GM19240 (cell line): ENCODE measurements at regions not wholly inside any gene's neighbourhood (a gene's known extent, or its start where the extent isn't known, plus 50 kb on each side); places are given as distances from the start of the nearest gene placed in this dataset.

Source experiments
- DNase-seq: peaks from one replicate; pipeline ENCODE4 v3.0.0; 2011; ENCODE audit warnings: low spot score; ENCODE audit not compliant: insufficient read length

DNA sequence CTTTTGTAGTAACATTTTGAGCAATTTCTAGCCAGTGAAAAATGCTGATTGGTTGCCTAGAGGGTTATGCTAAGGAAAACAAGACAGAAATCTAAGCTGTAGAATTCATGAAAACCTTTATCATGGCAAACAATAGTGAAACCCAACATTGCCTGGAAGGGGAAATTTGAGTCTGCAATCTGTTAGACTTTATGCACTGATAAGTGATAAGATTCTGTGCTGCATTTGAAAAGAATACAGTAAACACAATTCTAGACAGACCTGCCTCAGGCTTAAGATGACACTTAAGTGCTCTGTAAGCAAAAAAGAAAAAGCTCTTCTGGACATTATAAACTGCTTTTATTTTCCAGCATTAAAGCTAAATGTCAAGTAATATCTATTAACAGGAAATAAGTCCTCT lies 519.3 kb downstream of the ISL1 start:
- DNase-seq = no peak

DNA sequence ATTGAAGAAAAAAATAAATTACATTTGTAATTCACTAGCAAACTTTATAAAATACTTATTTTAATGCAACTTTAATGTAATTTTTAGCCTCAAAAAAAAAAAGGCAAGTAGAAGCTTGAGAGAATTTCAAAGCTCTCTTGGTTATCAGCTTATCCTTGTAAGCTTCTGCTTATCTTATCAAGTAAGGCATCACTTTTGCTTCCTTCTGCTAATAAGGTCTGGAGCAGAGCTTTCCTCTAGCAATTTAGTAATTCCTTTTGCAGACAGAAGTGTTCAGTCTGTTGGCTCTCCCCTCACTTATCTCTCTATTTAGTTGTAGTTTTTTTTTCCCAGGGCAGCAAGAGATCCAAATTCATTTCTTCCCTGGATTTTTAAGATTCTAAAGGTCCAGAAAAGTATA lies 525.0 kb downstream of the ISL1 start:
- DNase-seq = no peak

DNA sequence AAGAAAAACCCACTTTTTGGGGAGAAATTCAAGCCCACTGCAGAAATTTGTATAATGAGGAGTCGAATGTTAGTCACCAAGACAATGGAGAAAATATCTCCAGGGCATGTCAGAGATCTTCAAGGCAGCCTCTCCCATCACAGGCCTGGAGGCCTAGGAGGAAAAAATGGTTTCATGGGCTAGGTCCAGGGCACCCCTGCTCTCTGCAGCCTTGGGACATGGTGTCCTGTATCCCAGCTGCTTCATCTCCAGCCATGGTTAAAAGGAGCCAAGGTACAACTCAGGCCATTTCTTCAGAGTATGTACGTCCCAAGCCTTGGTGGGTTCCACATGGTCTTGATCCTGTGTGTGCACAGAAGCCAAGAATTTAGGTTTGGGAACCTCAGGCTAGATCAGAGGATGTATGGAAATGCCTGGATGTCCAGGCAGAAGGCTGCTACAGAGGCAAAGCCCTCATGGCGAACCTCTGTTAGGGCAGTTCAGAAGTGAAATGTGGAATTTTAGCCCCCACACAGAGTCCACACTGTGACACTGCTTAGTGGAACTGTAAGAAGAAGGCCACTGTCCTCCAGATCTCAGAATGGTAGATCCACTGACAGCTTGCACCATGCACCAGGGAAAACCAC lies 561.4 kb downstream of the ISL1 start:
- no peak for DNase-seq

DNA sequence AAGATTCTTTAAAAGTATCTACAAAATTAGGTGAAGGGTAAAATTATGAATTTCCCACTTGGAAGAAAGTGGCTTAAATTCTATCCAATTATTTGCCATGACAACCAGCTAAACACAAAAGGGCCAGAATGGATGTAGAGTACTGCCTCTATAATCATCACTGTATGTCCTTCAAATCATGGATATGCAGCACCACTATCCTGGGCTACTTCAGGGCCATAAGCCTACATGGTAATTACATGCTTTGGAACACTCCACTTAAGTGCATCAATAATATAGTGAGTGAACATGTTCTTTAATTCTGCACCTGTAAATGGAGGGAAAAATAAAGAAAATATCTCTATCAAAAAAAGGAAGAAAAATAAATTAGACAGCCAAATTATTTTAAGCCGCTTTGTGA lies 575.2 kb downstream of the ISL1 start:
- no peak for DNase-seq

DNA sequence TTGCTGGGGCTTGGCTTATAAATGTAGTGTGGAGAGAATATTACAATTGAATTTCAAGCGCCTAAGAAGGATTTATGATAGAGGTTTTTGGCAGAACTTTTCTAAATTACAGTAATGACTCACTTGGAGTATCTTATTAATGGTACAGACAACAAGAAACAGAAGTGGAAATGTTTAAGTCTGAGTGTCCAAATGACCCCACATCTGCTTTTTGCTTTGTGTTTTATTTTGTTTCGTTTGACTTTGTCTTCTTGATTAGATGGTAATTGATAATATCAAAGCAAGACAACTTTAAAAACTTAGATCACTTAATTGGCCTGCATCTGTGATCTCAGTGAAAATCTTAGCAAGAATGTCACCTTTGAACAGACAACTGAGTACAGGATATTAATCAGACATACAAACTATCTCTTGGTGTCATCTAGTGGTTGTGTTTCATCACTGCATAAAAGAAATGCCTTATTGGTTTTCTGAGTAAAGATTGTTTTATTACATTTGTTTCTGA lies 577.4 kb downstream of the ISL1 start:
- no peak for DNase-seq

DNA sequence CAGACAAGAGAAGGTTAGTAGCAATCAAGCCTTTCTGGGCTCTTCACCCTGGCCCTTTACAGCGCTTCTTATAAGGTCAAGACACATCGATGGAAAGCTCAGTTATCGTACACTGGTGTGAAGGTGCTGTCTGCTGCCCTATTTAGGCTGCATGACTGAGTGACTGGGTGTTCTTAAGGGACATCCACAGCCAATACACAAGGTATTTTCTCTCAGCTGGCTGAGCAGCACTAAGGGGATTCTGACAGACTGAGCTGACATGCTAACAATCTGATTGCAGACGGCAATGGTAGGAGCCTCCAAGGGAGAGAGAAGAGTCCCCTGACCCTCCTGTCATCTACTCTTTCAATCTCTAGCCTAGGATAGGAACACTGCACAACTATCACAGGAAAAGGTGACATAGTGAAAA lies 577.9 kb downstream of the ISL1 start:
- no peak for DNase-seq

DNA sequence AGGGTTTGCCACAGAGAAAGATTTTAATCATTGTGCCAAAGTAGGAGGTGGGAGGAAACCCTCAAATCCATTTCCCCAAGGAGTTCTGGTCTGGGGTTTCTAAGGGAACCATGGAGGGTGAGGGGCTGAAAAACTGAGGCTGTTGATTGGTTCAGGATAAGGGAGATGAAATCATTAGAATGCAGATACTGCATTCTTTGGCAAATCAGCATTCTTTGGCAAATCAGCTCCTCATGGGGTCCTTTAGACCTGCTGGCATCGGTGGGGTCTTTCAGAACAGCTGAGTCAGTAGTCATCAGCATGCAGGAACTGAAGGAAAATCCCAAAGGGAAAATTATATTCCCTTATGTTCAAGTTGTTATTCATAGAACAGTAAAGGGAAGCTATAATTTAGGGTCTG lies 585.5 kb downstream of the ISL1 start:
- DNase-seq = no peak

DNA sequence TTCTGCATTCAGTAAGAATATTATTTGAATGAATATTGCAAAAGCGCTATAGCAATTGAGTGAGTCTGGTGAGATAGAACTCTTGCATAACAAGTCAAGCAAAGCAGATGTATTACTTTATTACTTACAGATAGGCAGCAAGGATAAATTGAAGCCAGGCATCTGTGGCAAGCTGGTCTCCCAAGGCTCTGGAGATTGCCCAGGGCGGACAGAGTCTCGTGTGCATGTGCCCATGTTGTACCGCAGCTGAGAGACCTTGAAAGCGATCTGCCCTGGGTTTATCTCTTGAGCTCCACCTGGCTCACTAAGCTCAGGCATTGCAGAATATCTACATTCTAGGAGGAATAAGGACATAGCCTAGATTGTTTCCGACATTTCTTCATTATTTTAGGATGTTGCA lies 591.6 kb downstream of the ISL1 start:
- no peak for DNase-seq

DNA sequence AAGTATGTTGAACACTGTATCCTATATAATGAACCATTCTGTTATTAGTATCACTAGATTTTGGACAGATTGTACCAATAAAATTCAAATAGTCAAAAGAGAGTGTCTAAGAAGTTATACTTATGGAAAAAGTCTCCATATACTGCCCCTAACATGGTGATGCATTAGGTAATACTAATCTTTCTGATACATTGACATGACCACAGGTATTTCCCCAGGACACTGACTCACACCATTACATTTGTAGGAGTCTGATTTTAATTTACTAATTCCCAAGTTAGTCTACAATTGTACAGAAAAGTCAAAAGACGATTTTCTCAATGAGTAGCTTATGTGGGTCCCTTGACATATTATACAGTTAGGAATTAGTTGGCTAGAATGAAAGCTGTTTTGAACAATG lies 593.8 kb downstream of the ISL1 start:
- no peak for DNase-seq

DNA sequence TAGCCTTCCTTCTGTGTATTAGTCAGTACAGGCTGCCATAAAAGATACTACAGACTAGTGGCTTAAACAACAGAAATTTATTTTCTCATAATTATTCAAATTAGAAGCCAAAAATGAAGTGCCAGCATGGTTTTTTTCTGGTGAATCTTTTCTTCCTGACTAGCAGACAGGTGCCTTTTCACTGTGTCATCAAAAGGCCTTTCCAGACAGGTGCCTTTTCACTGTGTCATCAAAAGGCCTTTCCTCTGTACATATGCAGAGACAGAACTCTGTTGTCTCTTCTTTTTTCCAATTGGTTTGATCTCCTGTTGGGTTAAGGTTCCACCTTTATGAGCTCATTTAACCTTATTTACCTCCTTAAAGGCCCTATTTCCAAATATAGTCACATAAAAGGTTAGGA lies 599.9 kb downstream of the ISL1 start:
- DNase-seq = no peak

DNA sequence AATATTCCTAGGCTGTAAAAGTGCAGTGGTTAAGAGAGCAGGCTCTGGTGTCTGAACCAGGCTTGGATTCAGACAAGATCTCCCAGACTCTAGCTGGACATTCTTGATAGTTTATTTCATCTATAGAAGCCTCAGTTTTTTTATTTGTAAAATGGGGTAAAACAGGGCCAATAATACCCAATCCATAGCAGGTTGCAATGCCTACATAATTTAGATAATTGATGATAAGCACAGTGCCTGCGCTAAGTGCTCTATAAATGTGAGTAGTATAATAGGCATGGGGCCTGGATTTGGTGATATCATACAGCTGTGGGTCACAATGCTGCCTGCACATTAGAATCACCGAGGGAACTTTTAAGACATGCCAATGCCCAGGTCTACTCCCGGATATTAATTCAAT lies 603.5 kb downstream of the ISL1 start:
- DNase-seq = no peak

DNA sequence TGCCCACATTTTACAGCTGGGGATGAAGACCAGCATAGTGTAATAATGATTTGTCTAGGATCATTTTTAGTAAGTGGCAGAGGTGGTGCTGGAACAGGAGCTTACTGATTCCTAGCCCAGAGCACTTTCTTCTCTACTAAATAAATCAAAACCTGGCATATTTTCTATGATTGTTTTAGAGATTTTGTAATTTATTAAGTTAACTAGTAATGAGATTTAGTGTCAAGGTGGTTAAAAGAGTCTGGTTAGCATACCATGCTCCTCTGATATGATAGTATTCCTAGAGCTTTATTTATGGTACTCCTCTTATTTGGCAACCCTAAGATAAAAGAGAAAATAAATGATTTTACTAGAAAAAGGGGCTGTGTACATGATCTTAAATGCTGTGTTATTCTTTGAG lies 604.0 kb downstream of the ISL1 start:
- DNase-seq = no peak

DNA sequence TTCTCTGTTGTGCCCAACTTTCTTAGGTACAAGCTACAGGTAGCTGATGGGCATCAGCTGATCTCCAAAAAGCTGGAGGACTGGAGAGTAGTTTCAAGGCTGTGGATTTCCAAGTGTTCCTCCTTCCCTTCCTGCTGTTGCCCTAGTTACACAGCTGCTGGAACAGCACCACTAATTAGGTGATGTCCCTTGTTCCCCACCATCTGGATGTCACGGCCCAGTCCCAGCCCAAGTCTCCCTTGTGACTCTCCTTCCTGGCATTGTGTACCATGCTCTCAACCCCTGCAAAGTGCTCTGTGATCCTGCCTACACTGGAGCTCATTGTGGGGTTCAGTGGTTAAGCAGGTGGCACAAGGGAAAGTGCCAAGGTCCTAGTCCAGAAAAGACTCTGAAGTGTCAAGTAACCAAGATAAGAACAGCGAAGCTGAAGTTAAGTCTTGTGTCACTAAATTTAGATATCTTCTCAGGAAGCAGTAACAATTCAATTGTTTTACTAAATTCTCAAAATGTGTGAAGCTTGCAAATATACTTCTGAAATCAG lies 604.5 kb downstream of the ISL1 start:
- DNase-seq = no peak

DNA sequence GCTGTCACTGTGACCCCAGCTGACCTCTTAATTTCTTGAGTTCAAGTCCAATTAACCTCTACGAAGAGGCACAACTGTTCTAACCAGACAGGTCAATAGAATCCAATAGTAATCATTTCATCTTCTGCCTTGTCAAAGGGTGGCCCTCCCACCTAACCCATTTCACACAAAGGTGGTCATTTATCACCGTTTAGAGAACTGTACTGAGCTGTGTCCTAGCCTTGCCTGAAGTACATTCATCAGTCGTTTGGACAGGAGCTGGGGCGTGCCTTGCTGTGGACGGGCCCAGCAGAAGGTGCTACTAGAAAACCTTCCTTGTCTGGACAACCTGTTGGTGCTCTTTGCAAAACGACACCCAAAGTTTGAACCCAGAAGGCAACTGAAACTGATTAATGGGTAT lies 605.4 kb downstream of the ISL1 start:
- DNase-seq = no peak

DNA sequence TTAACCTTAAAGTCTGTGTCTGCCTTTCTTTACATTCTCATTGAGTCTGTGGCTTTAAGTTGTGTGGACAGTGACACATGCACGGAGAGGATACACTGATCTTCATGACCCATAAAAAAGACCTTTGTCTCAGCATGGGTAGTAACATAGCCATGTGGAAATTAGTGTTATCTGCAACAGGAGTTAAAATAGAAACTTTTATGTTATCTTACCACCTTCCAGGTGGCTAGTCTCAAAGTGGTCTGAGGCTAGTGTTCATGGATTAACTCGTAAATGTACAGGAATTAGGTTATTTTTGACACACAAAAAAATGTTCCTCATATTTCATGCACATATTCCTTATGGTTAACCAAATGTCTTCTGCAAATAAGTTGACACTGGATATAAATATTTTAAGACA lies 607.0 kb downstream of the ISL1 start:
- DNase-seq = no peak

DNA sequence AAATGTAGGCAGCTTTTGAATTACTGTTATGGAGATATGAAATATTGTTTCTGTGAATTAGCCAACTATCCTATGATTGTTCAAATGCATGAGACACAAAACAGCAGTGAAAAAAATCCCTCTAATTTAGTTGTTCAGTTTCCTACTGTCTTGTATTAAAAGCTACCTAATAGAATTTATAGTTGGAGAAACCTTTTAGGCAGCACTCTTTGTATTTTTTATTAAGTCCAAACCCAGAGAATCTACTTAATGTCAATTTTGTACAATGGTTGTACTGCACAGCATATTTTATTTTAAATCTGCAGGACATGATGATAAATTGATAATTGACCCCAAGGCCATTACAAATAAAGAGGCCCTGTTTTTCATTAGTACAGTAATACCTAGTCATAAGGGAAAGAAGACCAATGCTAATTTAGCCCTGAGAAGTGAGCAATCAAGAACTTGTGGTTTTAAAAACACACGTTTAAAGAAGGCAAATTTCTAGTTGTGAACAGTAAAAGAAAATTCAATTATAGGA lies 607.5 kb downstream of the ISL1 start:
- DNase-seq = no peak

DNA sequence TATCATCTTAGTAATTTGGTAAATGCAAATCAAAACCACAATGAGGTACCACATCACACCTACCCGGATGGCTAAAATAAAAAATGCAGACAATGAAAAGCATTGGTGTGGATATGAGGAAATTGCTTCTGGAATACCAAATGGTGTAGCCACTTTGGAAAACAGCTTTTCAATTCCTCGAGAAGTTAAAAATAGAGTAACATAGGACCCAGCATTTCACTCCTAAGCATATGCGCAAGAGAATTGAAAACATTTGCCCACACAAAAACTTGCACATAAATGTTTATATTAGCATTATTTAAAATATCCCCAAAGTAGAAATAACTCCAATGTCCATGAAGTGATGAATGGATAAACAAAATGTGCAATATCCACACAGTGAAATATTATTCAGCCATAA lies 608.7 kb downstream of the ISL1 start:
- no peak for DNase-seq

DNA sequence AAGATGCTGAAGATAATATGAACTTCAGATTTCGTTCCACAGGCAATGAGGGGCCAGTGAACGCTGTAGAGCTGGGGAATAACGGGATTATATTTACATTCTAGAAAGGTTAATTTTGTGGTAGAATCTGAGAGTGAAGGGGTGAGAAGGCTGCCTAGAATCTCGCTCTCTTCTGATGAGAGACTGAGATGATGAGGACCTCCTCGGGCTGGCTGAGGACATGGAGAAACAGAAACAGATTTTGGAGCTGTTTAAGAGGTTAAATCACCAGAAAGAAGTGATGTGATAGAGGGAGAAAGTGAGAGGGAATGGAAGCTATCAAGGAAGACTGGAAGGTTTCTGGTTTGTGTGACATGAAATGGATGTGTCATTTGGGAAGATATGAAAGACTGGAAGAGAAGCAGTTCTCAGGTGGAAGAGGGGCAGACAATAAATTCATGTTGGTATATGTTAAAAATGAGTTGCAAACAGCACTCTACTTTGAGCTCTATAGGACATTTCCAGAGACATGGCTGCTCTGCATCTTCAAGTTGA lies 612.6 kb downstream of the ISL1 start:
- no peak for DNase-seq

DNA sequence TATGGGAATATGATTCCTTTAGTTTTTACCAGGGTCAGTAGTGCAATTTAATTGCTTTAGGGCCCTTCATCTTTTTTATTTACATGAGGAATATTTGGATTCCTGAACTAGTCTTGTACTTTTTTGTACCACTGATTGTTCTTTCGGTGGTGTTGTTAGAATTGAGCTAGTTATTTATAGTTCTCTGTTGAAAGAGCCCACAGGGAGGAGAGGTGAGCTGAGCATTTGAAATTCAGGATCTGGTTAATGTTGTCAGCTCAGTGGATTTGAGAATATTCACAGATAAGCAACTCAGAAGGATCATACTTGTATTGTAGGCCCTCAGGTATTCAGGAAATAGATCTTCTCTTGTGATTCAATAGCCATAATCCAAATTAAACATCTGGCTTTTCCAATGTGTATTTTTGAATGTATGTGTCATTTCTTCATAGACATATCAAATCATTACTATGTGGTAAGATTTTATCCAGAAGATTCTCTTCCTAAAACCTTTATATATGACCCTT lies 613.2 kb downstream of the ISL1 start:
- no peak for DNase-seq

DNA sequence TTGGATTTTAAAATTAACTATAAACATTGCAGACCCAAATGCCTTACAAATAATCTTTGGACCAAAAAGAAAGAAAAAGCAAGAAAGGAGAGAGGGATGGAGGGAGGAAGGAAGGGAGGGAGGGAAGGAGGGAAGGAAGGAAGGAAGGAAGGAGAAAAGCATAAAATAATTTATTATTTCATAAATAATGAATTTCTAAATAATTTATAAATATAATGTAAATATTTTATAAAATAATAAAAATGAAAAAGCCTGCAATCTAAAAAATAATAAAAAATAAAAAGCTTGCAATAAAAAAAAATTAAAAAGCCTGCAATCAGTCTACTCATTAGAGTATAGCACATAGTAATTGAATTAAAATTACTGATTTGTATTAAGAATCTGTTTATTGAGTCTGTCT lies 614.3 kb downstream of the ISL1 start:
- DNase-seq = no peak

DNA sequence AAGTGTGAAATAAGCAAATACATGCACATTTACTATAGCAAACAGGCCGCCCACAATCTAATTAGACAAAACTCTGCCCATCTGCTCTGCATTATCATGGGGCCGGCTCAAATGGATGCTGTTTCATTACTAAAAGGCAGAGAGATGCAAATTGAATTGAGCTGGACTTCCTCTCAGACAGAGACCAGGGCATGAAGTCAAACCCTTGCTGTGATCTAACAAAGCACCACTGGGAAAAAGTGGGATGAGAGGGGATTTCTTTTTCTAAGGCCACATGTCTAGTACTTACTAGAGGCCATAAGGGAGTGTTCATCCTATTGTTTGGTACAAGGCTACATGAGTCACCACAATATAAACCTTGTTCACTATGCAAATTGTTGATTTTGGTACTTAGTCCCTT lies 614.7 kb downstream of the ISL1 start:
- DNase-seq = no peak

DNA sequence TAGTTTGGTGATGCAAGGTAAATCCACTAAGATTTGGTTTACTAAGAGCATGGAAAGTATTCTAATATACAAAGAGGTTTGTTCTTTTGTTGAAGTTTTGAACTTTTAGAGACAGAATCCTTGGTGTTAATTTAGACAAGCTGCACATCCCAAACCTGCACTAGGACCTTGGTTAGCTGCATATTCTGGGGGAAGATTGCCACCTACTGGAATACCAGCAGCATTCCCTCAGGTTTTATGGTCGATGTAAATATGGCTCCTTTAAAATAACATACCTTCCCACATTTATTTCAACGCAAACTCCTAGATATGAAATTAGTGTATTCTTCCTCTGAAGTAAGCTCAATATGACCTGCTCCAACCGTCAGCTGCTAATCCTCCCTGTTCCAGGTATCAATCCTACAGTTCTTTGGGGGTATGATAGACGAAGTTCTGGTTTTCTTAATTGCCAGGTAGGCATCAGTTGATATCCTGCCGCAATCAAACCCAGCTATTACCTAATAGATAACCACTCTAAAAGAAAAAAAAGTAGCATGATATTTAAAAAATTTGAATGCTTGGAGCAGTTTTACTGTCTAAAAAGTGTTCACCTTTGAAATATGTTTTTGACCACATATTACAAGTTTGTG lies 624.1 kb downstream of the ISL1 start:
- DNase-seq = peak; percentile 1

DNA sequence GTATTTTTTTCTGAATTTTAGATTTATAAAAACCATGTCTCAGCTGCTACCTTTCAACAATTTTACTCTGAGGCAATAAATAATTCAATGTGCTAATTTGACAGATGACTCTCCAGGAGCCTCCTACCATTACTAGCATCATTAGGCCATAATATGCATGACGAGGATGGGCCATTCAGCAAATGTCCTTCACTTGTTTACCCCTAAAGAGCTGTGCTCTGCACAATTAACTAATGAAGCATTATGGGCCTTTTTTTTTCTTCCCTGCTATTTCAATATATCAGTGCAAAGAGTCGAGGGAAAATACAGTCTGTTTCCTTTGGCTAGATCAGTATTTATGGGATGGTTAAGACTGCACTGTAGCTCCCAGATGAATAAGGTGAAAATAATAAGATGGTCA lies 627.2 kb downstream of the ISL1 start:
- no peak for DNase-seq
